Mammary epithelial cell (primary cell): ENCODE measurements at regions not wholly inside any gene's neighbourhood (a gene's known extent, or its start where the extent isn't known, plus 50 kb on each side); places are given as distances from the start of the nearest gene placed in this dataset.

Source experiments
- EZH2 ChIP-seq: IDR thresholded peaks from 2 replicates; pipeline ENCODE4 v1.6.1; 2012; ENCODE audit warnings: low read length, inconsistent platforms, borderline replicate concordance
- TF ChIP-seq, protein P1 (sequence below), 2 donors: IDR thresholded peaks in 1 of 2; conservative IDR thresholded peaks in 1 of 2; 2 replicates each; pipeline ENCODE4 v1.5.1; 2011 to 2012; ENCODE audit warnings: inconsistent platforms in 2 of 2, low read length in 2 of 2, mild to moderate bottlenecking in 2 of 2, control low read depth in 1 of 2, low read depth in 1 of 2; ENCODE audit not compliant: insufficient read depth in 1 of 2; ENCODE audit errors: extremely low read depth in 1 of 2

DNA sequence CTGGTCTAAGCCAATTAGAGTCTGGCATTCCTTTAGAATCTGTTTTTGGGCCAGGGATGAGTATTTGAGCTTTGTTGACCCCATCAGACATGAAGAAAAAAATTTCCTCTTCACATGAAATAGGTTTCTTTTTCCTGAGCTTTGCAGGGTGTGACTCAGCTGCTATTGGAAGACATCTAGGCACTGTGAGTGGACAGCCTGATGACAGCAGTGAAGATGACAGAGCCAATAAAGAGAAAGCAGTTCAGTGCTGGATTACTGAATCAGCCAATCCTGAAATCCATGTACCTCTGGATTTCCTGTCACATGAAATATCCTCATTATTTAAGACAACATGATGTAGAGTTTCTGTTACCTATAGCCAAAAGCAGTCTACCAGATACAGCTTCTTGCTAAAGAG, 51.3 kb upstream of the GRIA1 start:
- TF ChIP-seq, protein P1, sequence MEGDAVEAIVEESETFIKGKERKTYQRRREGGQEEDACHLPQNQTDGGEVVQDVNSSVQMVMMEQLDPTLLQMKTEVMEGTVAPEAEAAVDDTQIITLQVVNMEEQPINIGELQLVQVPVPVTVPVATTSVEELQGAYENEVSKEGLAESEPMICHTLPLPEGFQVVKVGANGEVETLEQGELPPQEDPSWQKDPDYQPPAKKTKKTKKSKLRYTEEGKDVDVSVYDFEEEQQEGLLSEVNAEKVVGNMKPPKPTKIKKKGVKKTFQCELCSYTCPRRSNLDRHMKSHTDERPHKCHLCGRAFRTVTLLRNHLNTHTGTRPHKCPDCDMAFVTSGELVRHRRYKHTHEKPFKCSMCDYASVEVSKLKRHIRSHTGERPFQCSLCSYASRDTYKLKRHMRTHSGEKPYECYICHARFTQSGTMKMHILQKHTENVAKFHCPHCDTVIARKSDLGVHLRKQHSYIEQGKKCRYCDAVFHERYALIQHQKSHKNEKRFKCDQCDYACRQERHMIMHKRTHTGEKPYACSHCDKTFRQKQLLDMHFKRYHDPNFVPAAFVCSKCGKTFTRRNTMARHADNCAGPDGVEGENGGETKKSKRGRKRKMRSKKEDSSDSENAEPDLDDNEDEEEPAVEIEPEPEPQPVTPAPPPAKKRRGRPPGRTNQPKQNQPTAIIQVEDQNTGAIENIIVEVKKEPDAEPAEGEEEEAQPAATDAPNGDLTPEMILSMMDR (conservative IDR thresholded peaks at IDR 0.05 in 1 of 2, IDR thresholded peaks at IDR 0.05 in 1 of 2; ENCODE audit: extremely low read depth in 1 of 2, insufficient read depth in 1 of 2, low read depth in 1 of 2, low read length in 2 of 2) = no peak
- TF ChIP-seq EZH2 = no peak
